ENCODE measurements at regions not wholly inside any gene's neighbourhood (a gene's known extent, or its start where the extent isn't known, plus 50 kb on each side); places are given as distances from the start of the nearest gene placed in this dataset.

GRCh38 chr14:104362761-104363605, 216.6 kb upstream of the C14orf180 start:
- Histone ChIP-seq H3K4me1 (replicated peaks in 1 of 2; ENCODE audit: control insufficient read depth in 2 of 2, insufficient read depth in 2 of 2, low read length in 2 of 2) (no peaks in the 10 kb centered on the region), H3K9me1 (ENCODE audit: control insufficient read depth, insufficient read depth, low read length) (no peaks in the 10 kb centered on the region), H2AFZ (ENCODE audit: low read depth, low read length) (no peak overlapping the region), H3K4me2 (ENCODE audit: insufficient read depth, low read length) (no peak overlapping the region), H3K9ac (ENCODE audit: insufficient read depth in 1 of 2, low read depth in 2 of 2, low read length in 2 of 2) (no peak overlapping the region), H3K27ac (ENCODE audit: extremely low read depth, low read depth, low read length) (no peak overlapping the region), H3K36me3 (ENCODE audit: control insufficient read depth, insufficient read depth, low read length) (no peaks in the 10 kb centered on the region), H3K79me2 (ENCODE audit: control insufficient read depth, insufficient read depth, low read length) (no peaks in the 10 kb centered on the region), H3K4me3 (no peak overlapping the region), H4K20me1 (replicated peaks; ENCODE audit: control insufficient read depth, insufficient read depth, low read length) (no peaks in the 10 kb centered on the region), H3K9me3 (replicated peaks; ENCODE audit: control insufficient read depth, insufficient read depth, low read depth, low read length) (no peaks in the 10 kb centered on the region), H3K27me3 (ENCODE audit: control insufficient read depth in 2 of 2, insufficient read depth in 2 of 2, low read length in 2 of 2) (peaks cover 0 to 9% of the 10 kb centered on the region in 2 experiments; a peak in 2 of 5 replicates)
- ChIA-PET POLR2A (interaction anchor here (0.6 kb wide), 1 partner anchor 76 kb away, joined by 3 read pairs; no protein-coding TSS in a partner anchor), CTCF (ENCODE audit: low intra/inter-chr PET ratio) (no interaction called here)
- TF ChIP-seq IFI16 (CRISPR knock-in tag; IDR thresholded peaks at IDR 0.05) (no peak), DDX20 (tag; IDR thresholded peaks at IDR 0.05; ENCODE audit: low read depth) (no peak), THRAP3 (IDR thresholded peaks at IDR 0.05; ENCODE audit: borderline replicate concordance) (no peak), ARID3A (IDR thresholded peaks at IDR 0.05; ENCODE audit: borderline replicate concordance, low read depth, low read length) (no peak), BCOR (IDR thresholded peaks at IDR 0.05) (no peak), STAT5B (CRISPR knock-in tag; IDR thresholded peaks at IDR 0.05) (no peak)
- DNase-seq (ENCODE audit: extremely low read depth in 1 of 4, low spot score in 3 of 4) (no peak), ATAC-seq (no peak), FAIRE-seq (no peak)
- intact Hi-C loops (cut with micrococcal nuclease) (no loop called here), in situ Hi-C loops (cut with MboI) (no loop called here)
- 10% methylated on average over 16 of the region's 19 CpGs for WGBS (ENCODE audit: insufficient coverage, low coverage, missing lambda C conversion rate)
- BruUV-seq (replicated peaks), result no TSS peak

Data from K562 (cell line).